CD14-positive monocyte (primary cell): ENCODE measurements at regions not wholly inside any gene's neighbourhood (a gene's known extent, or its start where the extent isn't known, plus 50 kb on each side); places are given as distances from the start of the nearest gene placed in this dataset.

ENCODE experiments used
- DNase-seq, 3 donors: peaks; one replicate each; pipeline ENCODE4 v3.0.0-alpha.2; 2011 to 2022
- H2AFZ ChIP-seq: 2 replicates; pipeline ENCODE4 v1.6.0; 2012; ENCODE audit warnings: mild to moderate bottlenecking, low read depth, low read length, inconsistent platforms; ENCODE audit not compliant: insufficient read depth, poor library complexity, severe bottlenecking
- H3K27ac ChIP-seq, 2 donors: 1 replicate in 1 of 2; 2 replicates in 1 of 2; pipeline ENCODE4 v1.5.1; 2012 to 2013; ENCODE audit warnings: low read length in 2 of 2, control low read depth in 1 of 2, inconsistent platforms in 1 of 2, low read depth in 1 of 2, mild to moderate bottlenecking in 1 of 2
- H3K27me3 ChIP-seq, 2 donors: one replicate each; pipeline versions ENCODE4 v1.6.0 to v1.6.1; 2011 to 2013; ENCODE audit warnings: low read length in 2 of 2; ENCODE audit not compliant: control insufficient read depth in 2 of 2, insufficient read depth in 2 of 2
- H3K36me3 ChIP-seq, 2 donors: replicated peaks in 1 of 2; 1 replicate in 1 of 2; 2 replicates in 1 of 2; pipeline versions ENCODE4 v1.5.1 to v1.6.1; 2012 to 2013; ENCODE audit warnings: low read length in 2 of 2, control low read depth in 1 of 2, inconsistent platforms in 1 of 2, mild to moderate bottlenecking in 1 of 2; ENCODE audit not compliant: insufficient read depth in 2 of 2, control insufficient read depth in 1 of 2
- H3K4me1 ChIP-seq, 2 donors: 1 replicate in 1 of 2; 2 replicates in 1 of 2; pipeline versions ENCODE4 v1.5.1 to v1.6.1; 2012 to 2013; ENCODE audit warnings: low read length in 2 of 2, control low read depth in 1 of 2, inconsistent platforms in 1 of 2, mild to moderate bottlenecking in 1 of 2, moderate library complexity in 1 of 2; ENCODE audit not compliant: insufficient read depth in 2 of 2, control insufficient read depth in 1 of 2
- H3K4me2 ChIP-seq: replicated peaks from 2 replicates; pipeline ENCODE3; 2012; ENCODE audit warnings: low read length, moderate library complexity, mild to moderate bottlenecking; ENCODE audit not compliant: poor library complexity, severe bottlenecking; ENCODE audit errors: extremely low read depth
- H3K4me3 ChIP-seq, 3 experiments: fragments of 200-600 bp in 1 of 3; sonication (generic) in 1 of 3; replicated peaks in 1 of 3; 1 replicate in 2 of 3; 2 replicates in 1 of 3; pipeline ENCODE4 v1.5.1; 2011 to 2013; ENCODE audit warnings: low read length in 3 of 3, mild to moderate bottlenecking in 3 of 3, control low read depth in 2 of 3, low read depth in 2 of 3, inconsistent platforms in 1 of 3, moderate library complexity in 1 of 3
- H3K79me2 ChIP-seq: 2 replicates; pipeline ENCODE4 v1.6.0; 2012; ENCODE audit warnings: mild to moderate bottlenecking, control low read depth, inconsistent platforms, low read length, moderate library complexity; ENCODE audit not compliant: insufficient read depth
- H3K9ac ChIP-seq: 2 replicates; pipeline ENCODE4 v1.6.0; 2017; ENCODE audit warnings: low read length, mild to moderate bottlenecking; ENCODE audit not compliant: insufficient read depth, poor library complexity, severe bottlenecking
- H3K9me3 ChIP-seq, 2 donors: replicated peaks in 1 of 2; 1 replicate in 1 of 2; 2 replicates in 1 of 2; pipeline versions ENCODE4 v1.5.1 to v1.6.1; 2012 to 2013; ENCODE audit warnings: low read length in 2 of 2, control low read depth in 1 of 2; ENCODE audit not compliant: control insufficient read depth in 1 of 2, insufficient read depth in 1 of 2
- H4K20me1 ChIP-seq: 2 replicates; pipeline ENCODE4 v1.6.0; 2012; ENCODE audit warnings: mild to moderate bottlenecking, low read length, control low read depth, moderate library complexity; ENCODE audit not compliant: insufficient read depth
- H3K27ac Mint-ChIP-seq, 7 donors: one replicate each; pipeline ENCODE4 v1.8.0; 2020; ENCODE audit warnings: mild to moderate bottlenecking in 7 of 7, mixed read lengths in 7 of 7, moderate library complexity in 6 of 7, inconsistent platforms in 2 of 7
- H3K27me3 Mint-ChIP-seq, 3 donors: one replicate each; pipeline ENCODE4 v1.8.0; 2021 to 2022; ENCODE audit warnings: low read depth in 3 of 3, mild to moderate bottlenecking in 3 of 3, mixed read lengths in 3 of 3, moderate library complexity in 3 of 3, inconsistent platforms in 1 of 3
- H3K36me3 Mint-ChIP-seq, 2 donors: one replicate each; pipeline ENCODE4 v1.8.0; 2020; ENCODE audit warnings: mixed read lengths in 2 of 2, inconsistent platforms in 1 of 2, mild to moderate bottlenecking in 1 of 2
- H3K4me1 Mint-ChIP-seq: one replicate; pipeline ENCODE4 v1.8.0; 2020; ENCODE audit warnings: mild to moderate bottlenecking, mixed read lengths
- H3K4me3 Mint-ChIP-seq, 2 donors: one replicate each; pipeline ENCODE4 v1.8.0; 2020; ENCODE audit warnings: mild to moderate bottlenecking in 2 of 2, mixed read lengths in 2 of 2, moderate library complexity in 1 of 2
- H3K9me3 Mint-ChIP-seq, 7 donors: one replicate each; pipeline ENCODE4 v1.8.0; 2020 to 2022; ENCODE audit warnings: mixed read lengths in 7 of 7, mild to moderate bottlenecking in 6 of 7, moderate library complexity in 6 of 7, inconsistent platforms in 2 of 7
- CTCF ChIP-seq: fragments of 200-600 bp; IDR thresholded peaks from one replicate; pipeline ENCODE4 v1.8.0; 2022; ENCODE audit warnings: antibody characterized with exemption, mild to moderate bottlenecking
- WGBS: methylation state at CpG from one replicate; pipeline ENCODE4 v1.1.5; 2013; ENCODE audit warnings: missing lambda C conversion rate; ENCODE audit not compliant: insufficient coverage; 5-methylcytosine and 5-hydroxymethylcytosine counted together
- intact Hi-C, 2 donors: fragments of 100-400 bp; cut with micrococcal nuclease; formaldehyde crosslinking; loops; one replicate each; pipeline versions ENCODE4 v1.15.0 to v1.15.1; 2023

- Histone ChIP-seq H3K27me3 (peaks cover 0 to 7% of the 10 kb centered on the region in 2 donors), H3K9ac (no peak overlapping the region), H3K27ac (no peak overlapping the region), H3K9me3 (no peaks in the 10 kb centered on the region), H3K36me3 (no peaks in the 10 kb centered on the region), H2AFZ (no peak overlapping the region), H3K4me1 (peaks cover 14 to 18% of the 10 kb centered on the region in 2 donors), H3K79me2 (no peaks in the 10 kb centered on the region), H3K4me2 (no peak overlapping the region), H3K4me3 (no peak overlapping the region), H4K20me1 (no peaks in the 10 kb centered on the region)
- intact Hi-C loops, result no loop called here
- Mint-ChIP-seq H3K36me3 (no peaks in the 10 kb centered on the region), H3K4me3 (peak overlapping the region in 1 of 2 donors; percentile 46), H3K9me3 (peaks cover 0 to 3% (median 0%) of the 10 kb centered on the region in 7 donors), H3K27ac (peak overlapping the region in 2 of 7 donors; percentile 15 to 32), H3K4me1 (peaks cover 29% of the 10 kb centered on the region), H3K27me3 (peaks cover 18 to 27% (median 22%) of the 10 kb centered on the region in 3 donors)
- 71% methylated on average over 14 of the region's 19 CpGs for WGBS
- DNase-seq, result peak in 1 of 3 donors; percentile 21
- TF ChIP-seq CTCF, result no peak
These were observed 96.1 kb upstream of the IER5L start for GRCh38 chr9:129273941-129274684.

- Mint-ChIP-seq H3K4me1 (peaks cover 27% of the 10 kb centered on the region), H3K27me3 (peaks cover 18 to 27% (median 22%) of the 10 kb centered on the region in 3 donors), H3K36me3 (no peaks in the 10 kb centered on the region), H3K9me3 (peaks cover 0 to 3% (median 0%) of the 10 kb centered on the region in 7 donors), H3K4me3 (no peak overlapping the region), H3K27ac (no peak overlapping the region)
- Histone ChIP-seq H3K9ac (no peak overlapping the region), H3K36me3 (no peaks in the 10 kb centered on the region), H3K4me1 (peaks cover 14 to 18% of the 10 kb centered on the region in 2 donors), H3K4me3 (no peak overlapping the region), H3K79me2 (no peaks in the 10 kb centered on the region), H3K27ac (no peak overlapping the region), H3K4me2 (no peak overlapping the region), H3K27me3 (peaks cover 0 to 7% of the 10 kb centered on the region in 2 donors), H4K20me1 (no peaks in the 10 kb centered on the region), H2AFZ (no peak overlapping the region), H3K9me3 (no peaks in the 10 kb centered on the region)
- 98% methylated on average over 7 of the region's 14 CpGs for WGBS
- DNase-seq, result no peak
- TF ChIP-seq CTCF, result no peak
- intact Hi-C loops, result no loop called here
These were observed 95.3 kb upstream of the IER5L start for GRCh38 chr9:129273136-129273895.
